IPS-NIHi7 (cell line): ENCODE measurements at regions not wholly inside any gene's neighbourhood (a gene's known extent, or its start where the extent isn't known, plus 50 kb on each side); places are given as distances from the start of the nearest gene placed in this dataset.

Experiments
- DNase-seq: peaks from one replicate; pipeline ENCODE4 v3.0.0; 2012; ENCODE audit warnings: mixed read lengths; ENCODE audit errors: extremely low spot score

DNA sequence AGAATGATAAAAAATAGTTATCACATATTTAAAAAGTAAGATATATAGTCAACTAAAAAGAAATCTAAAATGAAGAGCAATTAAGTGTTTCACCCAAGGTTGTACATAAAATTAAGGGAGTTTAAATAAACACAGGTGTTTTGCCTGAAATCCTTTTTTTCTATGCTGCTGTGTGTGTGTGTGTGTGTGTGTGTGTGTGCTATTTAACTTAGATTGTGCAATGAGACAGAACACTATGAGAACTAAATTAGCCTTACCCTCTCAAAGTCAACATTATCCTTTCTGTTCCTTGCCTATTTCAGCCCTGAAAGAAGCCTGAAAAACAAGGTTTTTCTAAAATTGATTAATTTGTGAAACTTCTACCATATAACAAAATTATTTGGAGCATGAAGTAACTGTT, 516.2 kb downstream of the ELAVL2 start:
- no peak for DNase-seq

DNA sequence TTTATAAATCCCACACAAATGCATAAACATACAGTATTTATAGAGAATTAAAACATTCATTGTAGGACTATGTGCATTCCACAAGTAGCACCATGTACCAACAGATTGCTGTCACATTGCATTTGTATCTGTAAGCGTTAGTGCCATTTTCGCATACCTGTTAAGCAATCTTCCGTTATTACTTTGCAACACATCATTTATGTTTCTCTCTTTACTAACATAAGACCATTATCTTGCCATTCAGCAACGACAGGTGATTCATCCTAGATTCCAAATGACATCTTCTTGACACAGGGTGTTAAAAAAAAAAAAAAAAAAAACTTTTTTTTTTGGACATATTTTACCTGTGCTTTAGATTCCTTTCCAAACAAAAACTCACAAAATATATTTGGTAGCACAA, 511.8 kb downstream of the ELAVL2 start:
- no peak for DNase-seq

GRCh38 chr9:23319092-23319491, 506.9 kb downstream of the ELAVL2 start:
- no peak for DNase-seq

DNA sequence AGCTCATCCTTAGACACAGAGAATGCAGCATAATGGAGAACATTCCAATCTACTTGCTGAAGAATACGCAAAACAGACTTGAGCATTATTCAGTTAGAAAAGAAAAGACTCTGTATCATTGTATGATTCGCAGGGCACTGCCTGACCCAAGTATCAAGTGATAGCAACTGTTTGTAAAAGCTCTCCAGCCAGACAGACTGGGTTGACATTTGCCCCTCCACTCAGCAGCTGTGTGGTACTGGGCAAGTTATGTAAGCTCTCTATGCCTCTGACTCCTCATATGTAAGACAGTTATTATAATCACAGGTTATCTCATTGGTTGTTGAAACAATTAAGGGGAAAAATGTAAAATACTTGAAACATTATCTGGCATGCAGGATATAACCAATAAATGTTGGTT, 505.0 kb downstream of the ELAVL2 start:
- DNase-seq = no peak

- DNase-seq = no peak
Measured at GRCh38 chr9:23322392-23322791, 503.6 kb downstream of the ELAVL2 start.

- DNase-seq = no peak
Measured at GRCh38 chr9:23324511-23324910, 501.5 kb downstream of the ELAVL2 start.

- DNase-seq = no peak
Measured at GRCh38 chr9:23326597-23326996, 499.4 kb downstream of the ELAVL2 start.

DNA sequence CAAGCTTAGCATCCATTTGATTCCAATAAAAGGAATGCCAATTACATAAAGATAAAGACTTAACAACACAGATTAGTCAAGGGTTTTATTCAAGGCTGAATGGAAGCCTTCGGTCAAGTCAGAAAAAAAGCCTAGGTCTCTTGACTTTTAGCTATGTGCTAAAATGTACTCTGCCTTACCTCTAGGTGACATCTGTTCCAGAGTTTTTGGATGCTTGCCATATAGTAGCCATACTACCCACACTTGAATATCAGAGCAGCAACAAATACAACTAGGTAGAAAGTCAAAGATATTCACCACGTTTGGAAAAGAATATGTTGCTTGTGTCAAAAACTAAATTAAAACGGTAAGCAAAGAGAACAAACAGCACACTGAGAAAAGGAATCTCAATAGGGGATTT, 484.7 kb downstream of the ELAVL2 start:
- DNase-seq = no peak

DNA sequence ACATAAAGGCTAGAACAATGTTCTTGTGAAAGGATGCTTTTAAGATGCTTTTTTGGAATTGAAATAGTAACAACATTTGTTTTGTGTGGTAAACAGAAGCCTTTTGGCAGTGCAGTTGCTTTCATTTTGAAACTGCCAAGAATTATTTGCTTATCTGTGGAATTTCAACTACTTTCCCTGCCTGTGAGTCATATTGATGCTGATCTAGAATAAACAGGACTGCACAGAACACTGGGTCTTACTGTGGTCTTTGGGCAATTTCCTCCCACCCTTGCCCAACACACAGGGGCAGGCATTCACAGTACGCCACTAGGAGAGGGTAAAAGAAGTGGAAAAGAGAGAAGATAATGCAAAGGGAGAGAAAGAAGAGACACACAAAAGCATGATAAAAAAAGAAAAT, 483.7 kb downstream of the ELAVL2 start:
- no peak for DNase-seq

DNA sequence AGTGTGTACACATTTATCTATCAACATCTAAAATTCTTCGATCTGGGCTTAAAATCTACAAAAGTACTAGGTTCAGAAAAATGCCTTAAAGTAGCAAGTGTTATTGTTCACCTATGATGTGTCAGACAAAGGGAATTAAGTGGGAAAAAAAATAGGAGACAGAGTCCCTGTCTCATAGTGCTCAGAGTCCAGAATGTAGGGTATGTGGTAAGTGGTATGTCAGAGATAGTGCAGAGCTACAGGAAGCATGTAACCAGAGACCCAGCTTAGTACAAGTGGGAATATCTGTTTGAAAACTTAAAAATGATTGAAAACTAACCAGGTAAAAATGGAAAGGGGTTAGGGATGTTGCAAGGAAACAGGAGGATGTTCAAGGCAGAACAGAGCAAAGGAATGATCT, 482.8 kb downstream of the ELAVL2 start:
- no peak for DNase-seq

GRCh38 chr9:23361096-23361495, 464.9 kb downstream of the ELAVL2 start:
- no peak for DNase-seq

DNA sequence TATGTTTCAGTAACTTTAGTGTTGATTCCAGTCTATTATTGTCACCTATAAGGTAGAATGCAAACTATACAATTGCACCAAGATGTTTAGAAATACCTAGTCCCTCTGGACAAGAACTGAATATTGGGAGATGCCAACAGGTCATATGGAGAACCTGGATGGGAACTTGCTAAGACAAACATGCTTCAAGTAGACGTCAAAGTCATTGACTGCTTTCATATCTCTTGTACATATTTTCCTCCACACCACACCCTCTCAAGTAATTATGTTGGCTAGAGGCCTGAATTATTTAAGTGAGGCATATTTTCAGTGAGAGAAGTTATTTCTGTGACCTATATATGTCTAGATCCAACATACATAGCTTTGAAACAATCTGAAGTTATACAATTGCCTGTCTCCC, 453.3 kb downstream of the ELAVL2 start:
- DNase-seq = no peak

GRCh38 chr9:23375511-23375910, 450.5 kb downstream of the ELAVL2 start:
- no peak for DNase-seq

- no peak for DNase-seq
Measured at GRCh38 chr9:23379842-23380241, 446.2 kb downstream of the ELAVL2 start.

GRCh38 chr9:23380821-23381220, 445.2 kb downstream of the ELAVL2 start:
- DNase-seq = no peak

GRCh38 chr9:23382418-23382817, 443.6 kb downstream of the ELAVL2 start:
- DNase-seq = no peak

- DNase-seq = no peak
Measured at GRCh38 chr9:23394189-23394588, 431.9 kb downstream of the ELAVL2 start.

GRCh38 chr9:23408874-23409273, 417.2 kb downstream of the ELAVL2 start:
- no peak for DNase-seq

DNA sequence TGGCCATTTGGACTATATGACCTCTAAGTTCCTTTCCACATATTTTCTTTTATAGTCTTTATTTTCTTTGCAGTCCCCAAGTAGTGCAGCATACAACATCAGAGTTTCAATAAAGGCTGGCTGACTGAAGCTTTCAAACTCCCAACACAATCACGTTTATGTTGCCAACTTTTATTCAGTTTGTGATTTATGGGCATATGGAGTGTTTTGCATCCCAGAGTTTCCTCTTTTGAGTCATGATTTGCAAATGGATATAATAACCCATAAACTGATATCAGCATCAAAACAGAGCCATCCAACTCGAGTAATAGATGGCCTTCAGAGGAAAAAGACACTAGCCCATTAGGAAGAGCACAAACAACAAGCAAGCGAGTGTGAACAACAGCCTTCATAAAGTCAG, 414.0 kb downstream of the ELAVL2 start:
- no peak for DNase-seq

DNA sequence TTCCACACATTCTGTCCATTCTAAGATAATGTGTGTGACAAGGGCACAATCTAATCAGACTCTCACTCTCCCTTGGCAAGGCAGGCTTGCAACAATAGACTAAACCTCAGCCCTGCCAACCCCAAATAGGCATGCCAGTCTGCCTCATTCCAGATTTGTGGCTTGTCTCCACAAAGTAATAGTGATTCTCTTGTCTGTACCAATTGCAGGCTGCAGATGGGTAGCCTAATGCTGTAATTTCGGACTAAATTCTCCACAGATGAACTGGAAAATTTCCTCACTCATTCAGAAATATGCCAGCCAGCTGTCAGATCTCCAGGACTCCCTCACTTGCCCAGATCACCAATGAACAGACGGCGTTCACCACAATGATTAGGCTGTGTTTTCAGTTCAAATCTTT, 413.6 kb downstream of the ELAVL2 start:
- no peak for DNase-seq

GRCh38 chr9:23413541-23413940, 412.5 kb downstream of the ELAVL2 start:
- DNase-seq = no peak

DNA sequence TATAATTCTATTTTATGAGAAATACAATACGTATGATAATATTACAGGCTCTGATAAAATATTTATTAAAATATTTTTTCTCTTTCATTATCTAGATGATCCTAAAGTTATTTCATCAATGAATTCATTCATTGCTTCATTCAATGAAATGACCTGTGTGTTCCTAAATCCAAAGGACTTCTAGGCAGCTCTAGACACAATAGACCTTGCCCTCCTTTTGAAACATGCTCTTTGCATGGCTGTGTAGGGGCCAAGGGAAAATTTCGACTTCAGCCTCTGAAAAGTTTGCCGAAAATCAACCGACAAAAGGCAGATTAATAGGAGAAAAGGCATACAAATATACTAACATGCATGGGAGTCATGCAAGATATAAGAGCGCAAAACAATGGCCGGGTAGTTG, 402.0 kb downstream of the ELAVL2 start:
- DNase-seq = no peak

DNA sequence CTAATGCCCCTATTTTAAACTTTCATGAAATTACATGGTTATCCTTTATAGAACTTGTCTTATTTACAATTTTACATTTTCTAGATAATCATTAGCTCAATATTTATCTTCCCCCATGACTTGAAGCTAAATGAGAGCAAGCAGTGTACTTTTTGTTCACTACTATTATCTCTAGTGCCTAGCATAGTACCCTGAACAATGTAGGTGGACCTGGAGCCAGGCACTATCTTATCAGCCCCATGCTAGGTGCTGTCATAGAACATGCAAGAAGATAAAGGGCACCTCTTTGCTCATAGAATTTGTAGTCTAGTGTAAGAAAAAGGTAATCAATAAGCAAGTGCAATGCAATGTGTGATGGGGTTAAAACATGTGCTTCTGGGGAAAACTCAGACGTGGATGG, 399.9 kb downstream of the ELAVL2 start:
- DNase-seq = no peak

- no peak for DNase-seq
Measured at GRCh38 chr9:23431459-23431858, 394.6 kb downstream of the ELAVL2 start.

GRCh38 chr9:23434654-23435053, 391.4 kb downstream of the ELAVL2 start:
- DNase-seq = no peak
